PC-3 (cell line): ENCODE measurements at regions not wholly inside any gene's neighbourhood (a gene's known extent, or its start where the extent isn't known, plus 50 kb on each side); places are given as distances from the start of the nearest gene placed in this dataset.

Source experiments
- ATAC-seq: fragments of 200-7000 bp; cut with Tn5 transposase; 2 replicates; pipeline ENCODE4 v1.9.1; 2020; ENCODE audit warnings: mild to moderate bottlenecking, moderate library complexity
- BruUV-seq: library from RNA; stranded (reverse); fragments of 400-500 nt; replicated peaks from 2 replicates; lab custom pipeline; 2021; lab: Mats Ljungman, UMichigan
- CTCF ChIA-PET: fragments of 300-600 bp; sonication (Branson Sonifier 250); formaldehyde crosslinking; loops from one replicate; lab custom pipeline; 2022; ENCODE audit warnings: antibody characterized with exemption; lab: Charles Lee
- POLR2A ChIA-PET: fragments of 300-600 bp; sonication (Branson Sonifier 250); formaldehyde crosslinking; loops from one replicate; lab custom pipeline; 2022; ENCODE audit warnings: antibody characterized with exemption; ENCODE audit not compliant: unreplicated experiment; lab: Charles Lee
- DNase-seq: peaks from one replicate; pipeline ENCODE4 v3.0.0-alpha.2; 2015
- H2AFZ ChIP-seq: fragments of 300-600 bp; sonication (generic); 2 replicates; pipeline ENCODE4 v1.6.0; 2016; ENCODE audit warnings: antibody characterized with exemption, low read length
- H3F3A ChIP-seq: fragments of 300-600 bp; sonication (generic); one replicate; pipeline ENCODE4 v1.6.0; 2017; ENCODE audit warnings: antibody characterized with exemption, low read length, control low read depth, mild to moderate bottlenecking; ENCODE audit not compliant: unreplicated experiment
- H3K27ac ChIP-seq: fragments of 300-600 bp; sonication (generic); 2 replicates; pipeline ENCODE4 v1.5.1; 2016; ENCODE audit warnings: mild to moderate bottlenecking, low read length
- H3K27me3 ChIP-seq: fragments of 300-600 bp; sonication (generic); 2 replicates; pipeline ENCODE4 v1.6.1; 2016; ENCODE audit warnings: low read length, mixed read lengths
- H3K36me3 ChIP-seq: fragments of 300-600 bp; sonication (generic); 2 replicates; pipeline ENCODE4 v1.6.1; 2016; ENCODE audit warnings: low read depth, mixed run types, low read length, mixed read lengths
- H3K4me1 ChIP-seq: fragments of 300-600 bp; sonication (generic); 2 replicates; pipeline ENCODE4 v1.5.1; 2016; ENCODE audit warnings: low read length; ENCODE audit not compliant: insufficient read depth
- H3K4me2 ChIP-seq: fragments of 300-600 bp; sonication (generic); 2 replicates; pipeline ENCODE4 v1.6.0; 2016; ENCODE audit warnings: low read length
- H3K4me3 ChIP-seq: fragments of 300-600 bp; sonication (generic); 2 replicates; pipeline ENCODE4 v1.5.1; 2016; ENCODE audit warnings: mild to moderate bottlenecking, low read length, mixed read lengths
- H3K79me2 ChIP-seq: fragments of 300-600 bp; sonication (generic); 2 replicates; pipeline ENCODE4 v1.6.1; 2017; ENCODE audit warnings: low read length, mixed read lengths
- H3K9ac ChIP-seq: fragments of 300-600 bp; sonication (generic); 2 replicates; pipeline ENCODE4 v1.6.0; 2016; ENCODE audit warnings: mild to moderate bottlenecking, low read length
- H3K9me2 ChIP-seq: fragments of 300-600 bp; sonication (generic); replicated peaks from 2 replicates; pipeline ENCODE4 v1.6.1; 2016; ENCODE audit warnings: mixed run types, low read length, mixed read lengths
- H3K9me3 ChIP-seq: fragments of 300-600 bp; sonication (generic); 2 replicates; pipeline ENCODE4 v1.6.1; 2016; ENCODE audit warnings: low read length, mixed read lengths
- H4K20me1 ChIP-seq: fragments of 300-600 bp; sonication (generic); 2 replicates; pipeline ENCODE4 v1.6.1; 2016; ENCODE audit warnings: low read length, mixed read lengths
- EZH2 ChIP-seq: fragments of 300-600 bp; sonication (generic); IDR thresholded peaks from one replicate; pipeline ENCODE4 v1.6.1; 2017; ENCODE audit warnings: antibody characterized with exemption, mild to moderate bottlenecking, low read length; ENCODE audit not compliant: unreplicated experiment
- EZH2phosphoT487 ChIP-seq: fragments of 300-600 bp; sonication (generic); IDR thresholded peaks from 2 replicates; pipeline ENCODE4 v1.6.1; 2018; ENCODE audit warnings: mild to moderate bottlenecking, antibody characterized with exemption, low read length, borderline replicate concordance
- intact Hi-C: fragments of 100-400 bp; cut with micrococcal nuclease; formaldehyde crosslinking; loops from 2 replicates; pipeline ENCODE4 v1.9.0; 2023
- TF ChIP-seq, protein P1 (sequence below): fragments of 300-600 bp; sonication (generic); conservative IDR thresholded peaks from 2 replicates; pipeline ENCODE4 v1.5.1; 2017; ENCODE audit warnings: antibody characterized with exemption, low read depth, mild to moderate bottlenecking, low read length

- no peak overlapping the region for H3K4me3 ChIP-seq
- ChIA-PET CTCF (no interaction called here), POLR2A (no interaction called here)
- no peaks in the 10 kb centered on the region for H3K79me2 ChIP-seq
- H3K36me3 ChIP-seq, result no peaks in the 10 kb centered on the region
- no peak overlapping the region for H3K9ac ChIP-seq
- BruUV-seq, result no TSS peak
- H4K20me1 ChIP-seq, result no peaks in the 10 kb centered on the region
- no peak overlapping the region for H3K4me2 ChIP-seq
- no peak overlapping the region for H2AFZ ChIP-seq
- TF ChIP-seq, protein P1, sequence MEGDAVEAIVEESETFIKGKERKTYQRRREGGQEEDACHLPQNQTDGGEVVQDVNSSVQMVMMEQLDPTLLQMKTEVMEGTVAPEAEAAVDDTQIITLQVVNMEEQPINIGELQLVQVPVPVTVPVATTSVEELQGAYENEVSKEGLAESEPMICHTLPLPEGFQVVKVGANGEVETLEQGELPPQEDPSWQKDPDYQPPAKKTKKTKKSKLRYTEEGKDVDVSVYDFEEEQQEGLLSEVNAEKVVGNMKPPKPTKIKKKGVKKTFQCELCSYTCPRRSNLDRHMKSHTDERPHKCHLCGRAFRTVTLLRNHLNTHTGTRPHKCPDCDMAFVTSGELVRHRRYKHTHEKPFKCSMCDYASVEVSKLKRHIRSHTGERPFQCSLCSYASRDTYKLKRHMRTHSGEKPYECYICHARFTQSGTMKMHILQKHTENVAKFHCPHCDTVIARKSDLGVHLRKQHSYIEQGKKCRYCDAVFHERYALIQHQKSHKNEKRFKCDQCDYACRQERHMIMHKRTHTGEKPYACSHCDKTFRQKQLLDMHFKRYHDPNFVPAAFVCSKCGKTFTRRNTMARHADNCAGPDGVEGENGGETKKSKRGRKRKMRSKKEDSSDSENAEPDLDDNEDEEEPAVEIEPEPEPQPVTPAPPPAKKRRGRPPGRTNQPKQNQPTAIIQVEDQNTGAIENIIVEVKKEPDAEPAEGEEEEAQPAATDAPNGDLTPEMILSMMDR, result no peak
- no peak for TF ChIP-seq EZH2phosphoT487
- TF ChIP-seq EZH2, result no peak
- intact Hi-C loops, result no loop called here
- H3F3A ChIP-seq, result no peaks in the 10 kb centered on the region
- H3K27me3 ChIP-seq, result 0 out of 2 replicates have a peak, but pooled peaks cover 3% of the 10 kb centered on the region
- no peak overlapping the region for H3K27ac ChIP-seq
- H3K9me2 ChIP-seq, result no peaks in the 10 kb centered on the region
- no peaks in the 10 kb centered on the region for H3K4me1 ChIP-seq
- no peaks in the 10 kb centered on the region for H3K9me3 ChIP-seq
- DNase-seq, result no peak
- no peak for ATAC-seq
Measured at GRCh38 chr12:22803725-22804124, 178.8 kb downstream of the ETNK1 start.

GRCh38 chr12:22808860-22809259, 183.9 kb downstream of the ETNK1 start:
- DNase-seq, result no peak
- Histone ChIP-seq H3K27me3 (no peaks in the 10 kb centered on the region), H3K9me2 (no peaks in the 10 kb centered on the region), H2AFZ (no peak overlapping the region), H4K20me1 (no peaks in the 10 kb centered on the region), H3K4me3 (no peak overlapping the region), H3K4me2 (no peak overlapping the region), H3K27ac (no peak overlapping the region), H3K9ac (no peak overlapping the region), H3F3A (no peaks in the 10 kb centered on the region), H3K79me2 (no peaks in the 10 kb centered on the region), H3K4me1 (no peaks in the 10 kb centered on the region), H3K36me3 (no peaks in the 10 kb centered on the region), H3K9me3 (no peaks in the 10 kb centered on the region)
- ATAC-seq, result no peak
- ChIA-PET CTCF (no interaction called here), POLR2A (no interaction called here)
- no TSS peak for BruUV-seq
- intact Hi-C loops, result no loop called here
- TF ChIP-seq EZH2, result no peak
- TF ChIP-seq, protein P1, result no peak
- no peak for TF ChIP-seq EZH2phosphoT487

GRCh38 chr12:22810036-22810435, 185.1 kb downstream of the ETNK1 start:
- Histone ChIP-seq H3K36me3 (no peaks in the 10 kb centered on the region), H3K4me1 (no peaks in the 10 kb centered on the region), H4K20me1 (no peaks in the 10 kb centered on the region), H3K9me3 (no peaks in the 10 kb centered on the region), H3F3A (no peaks in the 10 kb centered on the region), H3K4me3 (no peak overlapping the region), H2AFZ (no peak overlapping the region), H3K9me2 (no peaks in the 10 kb centered on the region), H3K4me2 (no peak overlapping the region), H3K9ac (no peak overlapping the region), H3K79me2 (no peaks in the 10 kb centered on the region), H3K27ac (no peak overlapping the region), H3K27me3 (no peaks in the 10 kb centered on the region)
- CTCF ChIA-PET, result no interaction called here
- ATAC-seq (no peak), DNase-seq (no peak)
- TF ChIP-seq, protein P1, result no peak
- TF ChIP-seq EZH2phosphoT487 (no peak), EZH2 (no peak)
- intact Hi-C loops, result no loop called here
- POLR2A ChIA-PET, result no interaction called here
- BruUV-seq, result no TSS peak
